Natural killer cell (primary cell): ENCODE measurements at regions not wholly inside any gene's neighbourhood (a gene's known extent, or its start where the extent isn't known, plus 50 kb on each side); places are given as distances from the start of the nearest gene placed in this dataset.
"Not testable (repeated sequence)": the region's sequence is repeated elsewhere in the genome, so short reads cannot be mapped to it uniquely, and the experiment has no call there.

Experiments used
- ATAC-seq, 3 donors: fragments of 150-1000 bp in 2 of 3; fragments of 200-7000 bp in 1 of 3; cut with Tn5 transposase; 1 replicate in 1 of 3; 2 replicates in 2 of 3; pipeline ENCODE4 v1.10.0; 2021; ENCODE audit warnings: mild to moderate bottlenecking in 2 of 3, moderate library complexity in 2 of 3
- DNase-seq, 2 donors: peaks; one replicate each; pipeline versions ENCODE4 v3.0.0 to v3.0.0-alpha.2; 2013 to 2021; ENCODE audit warnings: mixed read lengths in 1 of 2
- H3K27ac ChIP-seq: one replicate; pipeline ENCODE4 v1.5.1; 2013; ENCODE audit warnings: mild to moderate bottlenecking, low read length
- H3K27me3 ChIP-seq: one replicate; pipeline ENCODE4 v1.6.1; 2013; ENCODE audit warnings: low read length; ENCODE audit not compliant: control insufficient read depth, insufficient read depth
- H3K36me3 ChIP-seq: one replicate; pipeline ENCODE4 v1.6.1; 2013; ENCODE audit warnings: low read length; ENCODE audit not compliant: control insufficient read depth, insufficient read depth
- H3K4me1 ChIP-seq: one replicate; pipeline ENCODE4 v1.6.1; 2013; ENCODE audit warnings: low read length; ENCODE audit not compliant: control insufficient read depth, insufficient read depth
- H3K4me3 ChIP-seq: one replicate; pipeline ENCODE4 v1.5.1; 2013; ENCODE audit warnings: low read length
- H3K9me3 ChIP-seq: one replicate; pipeline ENCODE4 v1.6.1; 2013; ENCODE audit warnings: low read length; ENCODE audit not compliant: control insufficient read depth, insufficient read depth
- H3K27ac Mint-ChIP-seq, 2 donors: one replicate each; pipeline ENCODE4 v1.8.0; 2022; ENCODE audit warnings: mild to moderate bottlenecking in 2 of 2, mixed read lengths in 2 of 2, moderate library complexity in 1 of 2
- H3K27me3 Mint-ChIP-seq, 2 donors: one replicate each; pipeline ENCODE4 v1.8.0; 2022; ENCODE audit warnings: low read depth in 2 of 2, mixed read lengths in 2 of 2
- H3K36me3 Mint-ChIP-seq: one replicate; pipeline ENCODE4 v1.8.0; 2022; ENCODE audit warnings: mixed read lengths
- H3K4me1 Mint-ChIP-seq, 2 donors: one replicate each; pipeline ENCODE4 v1.8.0; 2022; ENCODE audit warnings: mixed read lengths in 2 of 2
- H3K4me3 Mint-ChIP-seq: one replicate; pipeline ENCODE4 v1.8.0; 2022; ENCODE audit warnings: mild to moderate bottlenecking, moderate library complexity, mixed read lengths
- H3K9me3 Mint-ChIP-seq, 2 donors: one replicate each; pipeline ENCODE4 v1.8.0; 2022; ENCODE audit warnings: mixed read lengths in 2 of 2
- CTCF ChIP-seq: fragments of 200-600 bp; IDR thresholded peaks from one replicate; pipeline ENCODE4 v1.8.0; 2022; ENCODE audit warnings: antibody characterized with exemption
- WGBS: methylation state at CpG from one replicate; pipeline ENCODE4 v1.1.7; 2013; ENCODE audit warnings: missing lambda C conversion rate; ENCODE audit not compliant: insufficient coverage; 5-methylcytosine and 5-hydroxymethylcytosine counted together
- intact Hi-C: fragments of 100-400 bp; cut with micrococcal nuclease; formaldehyde crosslinking; loops from one replicate; pipeline ENCODE4 v1.14.2; 2022

- TF ChIP-seq CTCF: no peak
- no peaks in the 10 kb centered on the region for H3K9me3 ChIP-seq
- DNase-seq (no peak), ATAC-seq (no peak)
- H3K27me3 ChIP-seq: no peaks in the 10 kb centered on the region
- Mint-ChIP-seq H3K27ac (no peak overlapping the region), H3K4me3 (no peak overlapping the region), H3K27me3 (peaks cover 5 to 25% of the 10 kb centered on the region in 2 donors), H3K4me1 (no peaks in the 10 kb centered on the region), H3K36me3 (no peaks in the 10 kb centered on the region), H3K9me3 (peaks cover 0 to 2% of the 10 kb centered on the region in 2 donors)
- H3K27ac ChIP-seq: no peak overlapping the region
- H3K4me3 ChIP-seq: no peak overlapping the region
- no peaks in the 10 kb centered on the region for H3K36me3 ChIP-seq
- WGBS: 81% methylated on average over 2 of the region's 3 CpGs
- intact Hi-C loops: no loop called here
- no peaks in the 10 kb centered on the region for H3K4me1 ChIP-seq
Observed at GRCh38 chr1:64403331-64403730, 66.6 kb upstream of the CACHD1 start.

GRCh38 chr1:64404202-64404601 lies 65.7 kb upstream of the CACHD1 start:
- H3K27ac ChIP-seq: no peak overlapping the region
- peaks cover 5 to 25% of the 10 kb centered on the region in 2 donors for H3K27me3 Mint-ChIP-seq
- H3K4me3 ChIP-seq: no peak overlapping the region
- no peak for TF ChIP-seq CTCF
- H3K4me1 ChIP-seq: no peaks in the 10 kb centered on the region
- no peaks in the 10 kb centered on the region for H3K9me3 ChIP-seq
- 26% methylated on average over 1 of the region's 1 CpG for WGBS
- DNase-seq (no peak), ATAC-seq (no peak)
- H3K4me3 Mint-ChIP-seq: no peak overlapping the region
- no peaks in the 10 kb centered on the region for H3K36me3 Mint-ChIP-seq
- no peaks in the 10 kb centered on the region for H3K27me3 ChIP-seq
- intact Hi-C loops: no loop called here
- H3K27ac Mint-ChIP-seq: no peak overlapping the region
- no peaks in the 10 kb centered on the region for H3K36me3 ChIP-seq
- peaks cover 0 to 2% of the 10 kb centered on the region in 2 donors for H3K9me3 Mint-ChIP-seq
- H3K4me1 Mint-ChIP-seq: no peaks in the 10 kb centered on the region

- 86% methylated on average over 1 of the region's 1 CpG for WGBS
- Mint-ChIP-seq H3K4me3 (no peak overlapping the region), H3K9me3 (no peaks in the 10 kb centered on the region), H3K4me1 (no peaks in the 10 kb centered on the region), H3K27me3 (peaks cover 5 to 24% of the 10 kb centered on the region in 2 donors), H3K36me3 (no peaks in the 10 kb centered on the region), H3K27ac (no peak overlapping the region)
- Histone ChIP-seq H3K4me3 (no peak overlapping the region), H3K27me3 (no peaks in the 10 kb centered on the region), H3K4me1 (no peaks in the 10 kb centered on the region), H3K36me3 (no peaks in the 10 kb centered on the region), H3K27ac (no peak overlapping the region), H3K9me3 (no peaks in the 10 kb centered on the region)
- intact Hi-C loops: no loop called here
- DNase-seq (no peak), ATAC-seq (no peak)
- no peak for TF ChIP-seq CTCF
Observed at GRCh38 chr1:64405833-64406232, 64.1 kb upstream of the CACHD1 start.

- no CpG with 5 or more reads among the region's 1 CpG for WGBS
- no peak for TF ChIP-seq CTCF
- intact Hi-C loops: no loop called here
- Mint-ChIP-seq H3K27me3 (peaks cover 2 to 7% of the 10 kb centered on the region in 2 donors), H3K27ac (no peak overlapping the region), H3K9me3 (no peaks in the 10 kb centered on the region), H3K36me3 (no peaks in the 10 kb centered on the region), H3K4me3 (no peak overlapping the region), H3K4me1 (no peaks in the 10 kb centered on the region)
- Histone ChIP-seq H3K27ac (no peak overlapping the region), H3K9me3 (no peaks in the 10 kb centered on the region), H3K4me3 (no peak overlapping the region), H3K27me3 (no peaks in the 10 kb centered on the region), H3K4me1 (no peaks in the 10 kb centered on the region), H3K36me3 (no peaks in the 10 kb centered on the region)
- ATAC-seq: no peak
- DNase-seq: no peak
Observed at GRCh38 chr1:64410217-64410616, 59.7 kb upstream of the CACHD1 start.

GRCh38 chr1:64414855-64415546 lies 54.9 kb upstream of the CACHD1 start:
- ATAC-seq, intact Hi-C loops, H3K27me3 ChIP-seq, H3K4me1 Mint-ChIP-seq, H3K27ac ChIP-seq, H3K4me3 ChIP-seq, DNase-seq, H3K36me3 Mint-ChIP-seq, H3K36me3 ChIP-seq, H3K4me3 Mint-ChIP-seq, H3K27me3 Mint-ChIP-seq, H3K9me3 Mint-ChIP-seq, H3K27ac Mint-ChIP-seq, H3K4me1 ChIP-seq, H3K9me3 ChIP-seq: not testable (repeated sequence)
- WGBS: 92% methylated on average over 33 of the region's 56 CpGs
